Femur (tissue), 1 donor: ENCODE measurements at regions not wholly inside any gene's neighbourhood (a gene's known extent, or its start where the extent isn't known, plus 50 kb on each side); places are given as distances from the start of the nearest gene placed in this dataset.
A peak's percentile ranks its signal among the peaks of the same experiment; 100 is the strongest.
"Not testable (repeated sequence)": the region's sequence is repeated elsewhere in the genome, so short reads cannot be mapped to it uniquely, and the experiment has no call there.

Experiments used
- DNase-seq: peaks from one replicate; pipeline ENCODE4 v3.0.0-alpha.2; 2017

GRCh38 chr5:21482522-21482921 is 1370.6 kb downstream of the CDH12 start:
- DNase-seq, result peak; percentile 25

- peak; percentile 16 for DNase-seq
Observed at GRCh38 chr5:21481320-21482270, 1371.5 kb downstream of the CDH12 start.

- DNase-seq, result not testable (repeated sequence)
Observed at GRCh38 chr5:21480054-21480453, 1373.1 kb downstream of the CDH12 start.

- DNase-seq, result not testable (repeated sequence)
Observed at GRCh38 chr5:21473981-21474380, 1379.2 kb downstream of the CDH12 start.

GRCh38 chr5:21473436-21473835 is 1379.7 kb downstream of the CDH12 start:
- DNase-seq, result not testable (repeated sequence)

GRCh38 chr5:21471691-21472090 is 1381.5 kb downstream of the CDH12 start:
- DNase-seq, result not testable (repeated sequence)

- DNase-seq, result peak; percentile 24
Observed at GRCh38 chr5:21469523-21470101, 1383.5 kb downstream of the CDH12 start.

GRCh38 chr5:21467544-21467943 is 1385.6 kb downstream of the CDH12 start:
- DNase-seq, result not testable (repeated sequence)

GRCh38 chr5:21459744-21460073 is 1393.4 kb downstream of the CDH12 start:
- DNase-seq, result not testable (repeated sequence)

GRCh38 chr5:21452449-21452848 is 1400.7 kb downstream of the CDH12 start:
- no peak for DNase-seq

- DNase-seq, result no peak
Observed at GRCh38 chr5:21432646-21433045, 1420.5 kb downstream of the CDH12 start.

- DNase-seq, result no peak
Observed at GRCh38 chr5:21424907-21425306, 1428.2 kb downstream of the CDH12 start.

- DNase-seq, result no peak
Observed at GRCh38 chr5:21419383-21419782, 1431.4 kb upstream of the CDH18 start.

GRCh38 chr5:21402089-21402488 is 1414.1 kb upstream of the CDH18 start:
- not testable (repeated sequence) for DNase-seq

GRCh38 chr5:21398511-21398910 is 1410.5 kb upstream of the CDH18 start:
- DNase-seq, result no peak

GRCh38 chr5:21397693-21398092 is 1409.7 kb upstream of the CDH18 start:
- DNase-seq, result no peak

GRCh38 chr5:21391506-21391905 is 1403.5 kb upstream of the CDH18 start:
- DNase-seq, result no peak

- DNase-seq, result not testable (repeated sequence)
Observed at GRCh38 chr5:21360754-21361153, 1372.8 kb upstream of the CDH18 start.

GRCh38 chr5:21341948-21342261 is 1353.9 kb upstream of the CDH18 start:
- not testable (repeated sequence) for DNase-seq

GRCh38 chr5:21341203-21341947 is 1353.4 kb upstream of the CDH18 start:
- not testable (repeated sequence) for DNase-seq

GRCh38 chr5:21340233-21340632 is 1352.2 kb upstream of the CDH18 start:
- DNase-seq, result not testable (repeated sequence)

- not testable (repeated sequence) for DNase-seq
Observed at GRCh38 chr5:21336478-21336877, 1348.5 kb upstream of the CDH18 start.

GRCh38 chr5:21315376-21315775 is 1327.4 kb upstream of the CDH18 start:
- not testable (repeated sequence) for DNase-seq

- not testable (repeated sequence) for DNase-seq
Observed at GRCh38 chr5:21301205-21301604, 1313.2 kb upstream of the CDH18 start.
